AG04449 (cell line): ENCODE measurements at regions not wholly inside any gene's neighbourhood (a gene's known extent, or its start where the extent isn't known, plus 50 kb on each side); places are given as distances from the start of the nearest gene placed in this dataset.

Experiments used
- CTCF ChIA-PET: fragments of 350-600 bp; formaldehyde crosslinking; extraction: SDS; loops from one replicate; lab custom pipeline; 2021; ENCODE audit warnings: antibody characterized with exemption; lab: Yijun Ruan, JAX
- POLR2A ChIA-PET: fragments of 400-600, 350-600 bp; formaldehyde crosslinking; extraction: SDS; loops from one replicate; lab custom pipeline; 2020; ENCODE audit warnings: antibody characterized with exemption, inconsistent platforms; lab: Yijun Ruan, JAX
- DNase-seq: peaks from one replicate; pipeline ENCODE4 v3.0.0-alpha.2; 2010; ENCODE audit warnings: low read depth, low spot score
- H3K4me3 ChIP-seq: 2 replicates; pipeline ENCODE4 v1.5.1; 2011; ENCODE audit warnings: low read depth, mild to moderate bottlenecking, control low read depth, low read length
- CTCF ChIP-seq: IDR thresholded peaks from one replicate; pipeline ENCODE4 v1.5.1; 2011; ENCODE audit warnings: mild to moderate bottlenecking, moderate library complexity, low read length, control low read depth, inconsistent platforms; ENCODE audit not compliant: insufficient read depth; ENCODE audit errors: missing control alignments

DNA sequence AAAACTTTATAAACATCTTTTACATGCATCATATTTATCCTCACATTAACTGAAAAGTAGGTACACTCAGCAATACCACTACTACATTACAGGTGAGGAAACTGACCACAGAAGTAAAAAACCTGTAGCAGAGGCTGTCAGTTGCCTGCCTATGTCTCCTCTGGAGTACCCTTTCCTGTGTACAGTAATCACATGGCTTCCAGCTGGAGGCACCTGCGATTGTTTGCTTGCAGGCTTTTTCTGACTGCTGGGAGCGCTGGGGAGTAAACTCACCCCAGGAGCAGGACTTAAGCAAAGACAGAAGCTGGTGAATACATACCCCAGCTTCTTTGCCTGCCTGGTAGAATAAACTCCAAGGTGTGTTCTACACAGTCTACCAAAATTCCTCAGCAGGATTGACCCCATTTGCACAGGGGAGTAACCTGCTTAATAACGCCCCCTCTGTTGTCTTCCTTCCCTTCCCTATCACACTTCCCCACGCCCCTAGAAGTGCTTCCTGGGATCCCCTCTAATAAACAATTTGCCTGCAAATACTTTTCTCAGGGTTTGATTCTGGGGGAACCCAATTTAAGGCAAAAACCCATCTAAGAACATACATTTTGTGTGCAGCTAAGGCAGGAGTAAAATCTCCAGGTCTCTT is 138.9 kb downstream of the PTH2R start:
- ChIA-PET CTCF (no interaction called here), POLR2A (no interaction called here)
- no peak for DNase-seq
- H3K4me3 ChIP-seq: no peak overlapping the region
- no peak for TF ChIP-seq CTCF

GRCh38 chr2:208546107-208546506 is 139.5 kb downstream of the PTH2R start:
- ChIA-PET CTCF (no interaction called here), POLR2A (no interaction called here)
- H3K4me3 ChIP-seq: no peak overlapping the region
- no peak for DNase-seq
- no peak for TF ChIP-seq CTCF

GRCh38 chr2:208546860-208547650 is 140.5 kb downstream of the PTH2R start:
- ChIA-PET POLR2A (no interaction called here), CTCF (no interaction called here)
- no peak overlapping the region for H3K4me3 ChIP-seq
- TF ChIP-seq CTCF: no peak
- no peak for DNase-seq

DNA sequence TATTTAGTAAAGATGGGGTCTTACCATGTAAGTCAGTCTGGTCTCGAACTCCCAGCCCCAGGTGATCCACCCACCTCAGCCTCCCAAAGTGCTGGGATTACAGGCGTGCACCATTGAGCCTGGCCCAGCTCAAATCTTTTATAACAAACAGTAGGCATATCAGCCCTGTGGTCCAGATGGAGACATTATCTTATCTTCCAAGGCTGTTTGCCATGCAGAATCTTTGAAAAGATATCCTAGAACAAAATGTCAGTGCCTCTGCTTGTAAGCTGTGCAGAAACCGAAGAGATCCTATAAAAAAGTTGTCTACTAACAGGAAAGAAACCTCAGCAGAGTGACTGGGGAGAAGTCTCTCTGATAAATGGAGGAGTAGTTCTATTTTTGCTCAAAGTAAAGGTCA is 142.1 kb downstream of the PTH2R start:
- DNase-seq: no peak
- ChIA-PET CTCF (no interaction called here), POLR2A (no interaction called here)
- no peak overlapping the region for H3K4me3 ChIP-seq
- TF ChIP-seq CTCF: no peak

- no peak for TF ChIP-seq CTCF
- ChIA-PET POLR2A (no interaction called here), CTCF (no interaction called here)
Observed at GRCh38 chr2:208549546-208550158, 143.1 kb downstream of the PTH2R start.

GRCh38 chr2:208552943-208553342 is 146.4 kb downstream of the PTH2R start:
- no peak for DNase-seq
- POLR2A ChIA-PET: no interaction called here
- no peak for TF ChIP-seq CTCF
- CTCF ChIA-PET: no interaction called here
- no peak overlapping the region for H3K4me3 ChIP-seq

More at GRCh38 chr2:208549546-208550158, 143.1 kb downstream of the PTH2R start:
- no peak overlapping the region for H3K4me3 ChIP-seq
- DNase-seq: no peak
